COLO829 (cell line): ENCODE measurements at regions not wholly inside any gene's neighbourhood (a gene's known extent, or its start where the extent isn't known, plus 50 kb on each side); places are given as distances from the start of the nearest gene placed in this dataset.
"Not testable (repeated sequence)": the region's sequence is repeated elsewhere in the genome, so short reads cannot be mapped to it uniquely, and the experiment has no call there.

ENCODE experiments used
- DNase-seq: peaks from one replicate; pipeline ENCODE4 v3.0.0; 2012; ENCODE audit warnings: low spot score

DNA sequence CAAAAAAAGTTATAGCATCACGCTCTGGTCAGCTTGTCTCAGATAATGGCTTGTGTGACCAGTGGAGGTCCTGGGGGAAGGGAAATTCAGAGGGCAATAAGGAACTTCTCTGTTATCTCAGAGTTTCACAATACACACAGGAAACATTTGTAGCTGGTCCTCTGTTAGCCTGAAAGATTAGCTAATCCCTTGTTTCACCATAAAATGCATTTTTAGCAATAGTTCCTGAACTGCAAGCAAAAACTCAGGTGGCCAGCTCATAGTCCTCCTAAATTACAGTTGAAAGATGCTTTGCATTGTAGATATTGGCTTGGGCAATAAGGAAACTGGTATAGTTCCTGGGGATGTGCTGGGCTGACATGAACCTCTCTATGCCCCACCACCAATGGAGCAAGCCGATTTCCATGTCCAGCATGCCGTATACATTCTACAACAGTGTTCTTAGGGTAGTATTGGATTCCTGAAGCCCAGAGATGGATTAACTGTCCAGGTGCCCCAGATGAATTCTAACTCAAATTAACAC lies 141.5 kb upstream of the TBL1XR1 start:
- DNase-seq: peak; percentile 88

- DNase-seq: not testable (repeated sequence)
Observed at GRCh38 chr3:177339220-177339703, 142.0 kb upstream of the TBL1XR1 start.

- no peak for DNase-seq
Observed at GRCh38 chr3:177340243-177340830, 143.1 kb upstream of the TBL1XR1 start.

DNA sequence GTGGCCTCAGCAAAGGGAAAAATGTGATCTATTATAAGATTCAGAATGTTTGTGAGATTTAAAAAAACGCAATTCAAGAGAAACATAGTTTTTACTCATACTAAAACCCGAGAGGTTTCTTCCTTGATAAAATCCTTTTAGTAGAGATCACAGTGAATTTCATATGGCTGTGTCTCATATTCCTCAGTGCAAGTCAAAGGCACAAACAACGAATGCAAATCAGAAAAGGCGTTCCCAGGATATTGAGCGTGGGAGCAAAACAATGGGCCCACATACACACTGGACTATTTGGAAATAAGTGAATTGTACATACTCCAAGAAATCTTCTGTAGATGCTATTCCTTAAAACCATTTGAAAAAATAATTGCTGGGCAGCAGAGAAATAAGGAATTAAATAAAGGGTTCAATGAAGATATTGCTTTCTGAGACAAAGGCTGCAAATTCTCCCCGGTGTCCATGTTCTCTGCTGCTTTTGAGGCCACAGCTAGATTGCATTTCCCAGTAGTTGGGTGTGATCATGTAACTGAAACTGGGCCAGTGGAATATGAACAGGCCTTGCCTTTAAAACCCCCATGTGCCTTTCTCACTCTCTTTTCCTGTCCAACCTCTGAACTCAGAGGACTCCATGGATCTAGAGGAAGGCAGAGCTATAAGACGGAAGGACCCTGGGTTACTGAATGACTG lies 144.6 kb upstream of the TBL1XR1 start:
- no peak for DNase-seq

GRCh38 chr3:177343122-177343625 lies 145.9 kb upstream of the TBL1XR1 start:
- DNase-seq: no peak

DNA sequence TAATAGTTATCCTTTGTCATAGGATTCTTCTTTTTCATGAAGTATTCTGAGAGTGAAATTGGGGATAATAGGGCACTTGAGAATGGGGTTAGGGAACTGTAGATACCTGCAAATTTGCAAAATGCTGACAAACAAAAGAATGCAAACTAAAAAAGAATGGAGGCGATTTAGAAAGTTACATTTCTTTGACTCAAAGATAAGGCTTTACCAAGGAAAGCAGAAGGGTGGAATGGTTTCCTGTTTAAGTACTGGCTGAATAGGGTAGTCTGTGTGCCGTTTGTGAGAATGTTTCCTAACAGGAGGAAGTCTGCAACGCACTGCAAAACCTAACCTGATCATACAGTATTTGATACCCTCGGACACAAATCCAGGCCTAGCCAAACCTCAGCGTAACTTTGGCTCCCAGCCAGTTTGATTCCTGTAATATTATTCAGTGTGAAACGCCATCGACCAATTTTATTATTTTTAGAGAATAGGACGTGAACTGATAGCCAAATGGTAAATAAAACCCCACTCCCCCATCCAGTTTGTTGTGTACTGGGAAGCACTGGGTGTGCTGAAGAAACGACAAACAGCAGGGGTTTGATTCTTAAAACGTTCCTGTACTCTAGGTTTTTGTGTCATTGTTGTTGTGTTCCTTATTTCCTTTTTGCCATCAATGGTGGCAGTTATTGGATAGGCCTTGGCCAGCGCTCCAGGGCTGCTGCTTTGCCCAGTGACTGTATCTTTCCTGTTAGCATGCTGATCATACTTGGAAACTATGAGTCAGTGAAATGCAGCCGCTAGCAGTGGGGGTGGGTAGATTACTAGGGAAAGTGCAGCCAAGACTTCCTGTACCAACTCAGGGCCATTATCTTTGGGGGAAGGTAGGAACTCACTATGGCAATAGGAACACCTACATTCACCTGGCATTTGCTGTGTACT lies 148.0 kb upstream of the TBL1XR1 start:
- DNase-seq: peak; percentile 94

DNA sequence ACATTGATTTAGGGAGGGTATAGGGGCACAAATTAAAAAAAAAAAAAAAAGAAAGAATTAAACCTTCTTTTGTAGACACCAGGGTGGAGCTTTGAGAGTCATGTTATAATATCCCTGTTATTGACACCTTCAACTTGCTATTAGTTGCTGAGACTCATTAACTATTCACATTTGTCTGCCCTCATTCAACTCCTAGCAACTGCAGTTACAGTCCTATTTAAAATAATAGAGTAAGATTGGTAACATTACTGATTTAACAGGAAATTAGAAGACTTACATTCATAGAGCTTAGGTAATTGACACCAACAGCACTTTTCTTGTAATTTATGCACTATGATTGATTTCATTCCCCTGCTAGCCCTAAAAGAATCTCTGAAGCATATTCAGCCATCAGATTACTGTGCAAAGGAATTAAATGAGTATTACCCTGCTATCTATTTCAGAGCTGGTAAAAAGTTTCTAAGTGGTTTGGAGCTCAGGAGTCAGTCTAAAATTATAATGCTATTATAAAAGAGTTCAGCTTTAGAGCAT lies 148.8 kb upstream of the TBL1XR1 start:
- DNase-seq: no peak

GRCh38 chr3:177346878-177347277 lies 149.6 kb upstream of the TBL1XR1 start:
- DNase-seq: no peak

DNA sequence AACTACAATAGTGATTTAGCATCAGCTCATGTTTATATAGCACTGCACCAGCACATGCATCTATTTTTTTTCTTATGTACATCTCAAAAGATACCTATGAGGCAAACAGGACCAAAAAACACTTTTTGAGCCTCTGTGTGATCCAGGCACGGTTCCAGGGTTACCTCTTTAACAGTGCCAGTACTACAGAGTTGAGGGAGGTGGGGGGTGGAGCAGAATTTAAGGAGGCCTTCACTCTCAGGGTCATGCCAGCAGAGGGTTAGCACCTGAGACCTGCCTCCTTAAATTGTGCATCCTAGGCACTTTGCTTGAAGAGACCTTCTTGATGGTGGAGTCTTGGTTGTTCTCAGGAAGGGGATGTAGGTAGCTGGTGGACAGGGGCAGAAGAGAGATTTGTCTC lies 150.3 kb upstream of the TBL1XR1 start:
- DNase-seq: no peak

DNA sequence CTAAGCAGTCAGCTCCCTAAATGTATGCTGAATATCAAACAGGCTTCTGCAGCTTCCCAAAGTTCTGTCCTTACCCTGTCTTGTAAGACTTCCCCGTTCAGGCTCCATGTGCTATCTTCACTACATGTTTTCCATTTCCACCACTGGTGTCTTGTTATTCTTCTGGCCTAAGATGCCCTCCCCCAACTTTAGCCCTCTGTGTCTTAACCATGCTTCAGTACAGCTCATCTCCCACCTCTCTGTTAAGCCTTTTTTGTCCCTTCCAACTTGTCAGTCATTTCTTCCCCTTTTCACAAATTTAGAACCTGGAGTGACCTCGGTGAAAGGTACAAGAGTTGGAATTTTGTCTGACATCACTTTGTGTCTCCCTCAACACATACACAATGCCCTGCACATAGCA lies 151.7 kb upstream of the TBL1XR1 start:
- no peak for DNase-seq

DNA sequence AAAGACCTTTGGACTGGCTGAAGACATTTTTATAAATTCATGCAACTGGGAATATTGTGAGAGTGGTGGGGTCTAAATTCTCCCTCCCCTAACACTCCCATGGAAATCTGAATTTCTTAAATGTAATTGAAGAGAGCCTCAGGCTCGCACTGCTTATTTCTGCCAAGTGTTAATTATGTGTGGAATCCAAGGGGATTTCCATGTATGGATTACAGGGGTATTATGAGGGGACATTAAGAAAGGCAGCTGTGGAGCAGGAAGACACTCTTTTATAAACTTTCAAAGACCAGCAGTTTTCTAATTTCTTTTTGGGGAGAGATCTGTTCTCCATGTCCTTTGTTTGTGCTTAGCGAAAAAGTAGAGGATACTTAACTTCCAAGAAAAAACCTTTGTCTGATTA lies 152.1 kb upstream of the TBL1XR1 start:
- no peak for DNase-seq

DNA sequence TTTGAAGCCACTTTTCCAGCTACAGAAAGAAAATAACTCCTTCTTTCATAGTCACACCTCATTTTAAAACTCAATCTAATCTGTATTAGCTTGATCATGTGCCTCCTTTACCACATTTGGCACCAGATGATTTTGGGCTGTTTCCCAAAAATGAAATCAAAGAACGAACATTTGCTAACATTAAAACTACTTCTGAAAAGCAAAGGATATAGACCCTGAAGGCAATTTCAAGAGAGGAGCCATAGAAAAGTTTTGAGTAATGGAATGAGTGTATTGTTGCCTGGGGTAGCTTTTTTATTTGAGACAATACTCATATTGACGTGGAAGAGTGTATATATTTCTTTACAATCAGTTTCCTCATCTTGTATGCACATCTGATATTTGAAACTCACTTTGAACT lies 152.8 kb upstream of the TBL1XR1 start:
- peak; percentile 81 for DNase-seq

- no peak for DNase-seq
Observed at GRCh38 chr3:177351206-177351605, 153.9 kb upstream of the TBL1XR1 start.

GRCh38 chr3:177351757-177352158 lies 154.5 kb upstream of the TBL1XR1 start:
- DNase-seq: no peak

DNA sequence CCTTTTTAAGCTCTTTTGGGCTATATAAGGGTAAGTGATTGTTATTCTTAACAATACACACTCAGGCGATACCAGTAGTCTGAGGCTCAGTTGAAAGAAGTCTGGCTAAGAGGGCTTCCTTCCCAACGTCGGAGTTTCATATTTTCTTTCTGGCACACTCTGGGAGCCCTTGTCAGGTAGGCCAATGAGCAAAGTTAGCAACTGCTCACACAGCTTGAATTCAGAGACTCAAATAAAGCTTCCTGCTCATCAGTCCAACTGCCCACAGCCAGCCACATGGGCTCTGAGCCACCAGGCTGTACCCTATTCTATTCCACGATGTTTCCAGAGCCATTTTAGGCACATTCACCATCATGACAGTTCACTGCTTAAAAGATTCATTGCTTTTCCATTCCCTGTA lies 155.1 kb upstream of the TBL1XR1 start:
- no peak for DNase-seq

DNA sequence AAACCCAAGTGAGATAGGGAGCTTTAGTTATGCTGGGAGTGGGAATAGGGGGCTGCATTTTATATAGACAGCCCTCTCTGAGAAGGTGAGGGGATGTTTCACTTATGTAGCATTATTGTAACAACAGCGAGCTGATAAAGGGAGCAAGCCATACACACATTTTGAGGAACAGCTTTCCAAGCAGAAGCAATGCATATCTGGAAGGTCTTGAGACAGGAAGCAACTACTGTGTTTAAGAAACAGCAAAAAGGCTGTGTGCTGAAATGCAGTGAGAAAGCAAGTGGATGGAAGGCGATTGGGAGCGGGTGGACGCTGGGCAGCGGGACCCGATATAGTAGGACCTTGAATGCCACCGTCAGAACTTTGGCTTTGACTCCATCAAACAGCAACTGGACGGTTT lies 155.9 kb upstream of the TBL1XR1 start:
- no peak for DNase-seq

DNA sequence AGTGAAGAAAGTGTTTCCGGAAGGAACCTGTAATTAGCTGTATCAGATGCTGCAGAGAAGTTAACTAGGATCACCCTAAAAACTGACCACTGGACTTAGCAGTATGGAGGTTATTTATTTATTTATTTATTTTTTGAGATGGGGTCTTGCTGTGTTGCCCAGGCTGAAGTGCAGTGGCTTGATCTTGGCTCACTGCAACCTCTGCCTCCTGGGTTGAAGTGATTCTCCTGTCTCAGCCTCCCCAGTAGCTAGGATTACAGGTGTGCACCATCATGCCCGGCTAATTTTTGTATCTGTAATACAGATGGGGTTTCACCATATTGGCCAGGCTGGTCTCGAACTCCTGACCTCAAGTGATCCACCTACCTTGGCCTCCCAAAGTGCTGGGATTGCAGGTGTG lies 156.6 kb upstream of the TBL1XR1 start:
- not testable (repeated sequence) for DNase-seq

- DNase-seq: no peak
Observed at GRCh38 chr3:177354466-177354865, 157.2 kb upstream of the TBL1XR1 start.

GRCh38 chr3:177356113-177356512 lies 158.8 kb upstream of the TBL1XR1 start:
- DNase-seq: no peak

DNA sequence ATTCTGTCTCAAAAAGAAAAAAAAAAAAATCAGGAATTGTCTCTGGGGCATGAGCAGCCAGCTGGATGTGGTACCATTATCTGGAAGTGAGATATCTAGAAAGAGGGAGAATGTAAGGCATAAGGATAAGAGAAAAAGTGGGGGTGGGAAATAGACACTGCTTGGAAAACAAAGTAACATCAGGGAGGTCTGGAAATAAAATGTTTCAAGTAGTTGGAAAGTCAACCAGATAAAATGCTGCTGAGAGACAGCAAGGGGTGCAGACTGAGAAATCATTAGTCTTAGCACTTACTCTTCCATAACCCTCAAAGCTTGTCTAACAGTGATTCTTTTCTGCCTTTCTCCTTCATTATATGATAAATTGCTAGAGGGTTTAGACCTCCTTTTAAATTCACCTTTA lies 159.7 kb upstream of the TBL1XR1 start:
- no peak for DNase-seq

- peak; percentile 92 for DNase-seq
Observed at GRCh38 chr3:177357352-177358090, 160.2 kb upstream of the TBL1XR1 start.
